NCI-H446 treated with DMSO at 0.1 percent for 48 hours (cell line): ENCODE measurements at regions not wholly inside any gene's neighbourhood (a gene's known extent, or its start where the extent isn't known, plus 50 kb on each side); places are given as distances from the start of the nearest gene placed in this dataset.

Experiments
- DNase-seq: peaks from one replicate; lab custom pipeline; 2025; lab: John Stamatoyannopoulos, UW

DNA sequence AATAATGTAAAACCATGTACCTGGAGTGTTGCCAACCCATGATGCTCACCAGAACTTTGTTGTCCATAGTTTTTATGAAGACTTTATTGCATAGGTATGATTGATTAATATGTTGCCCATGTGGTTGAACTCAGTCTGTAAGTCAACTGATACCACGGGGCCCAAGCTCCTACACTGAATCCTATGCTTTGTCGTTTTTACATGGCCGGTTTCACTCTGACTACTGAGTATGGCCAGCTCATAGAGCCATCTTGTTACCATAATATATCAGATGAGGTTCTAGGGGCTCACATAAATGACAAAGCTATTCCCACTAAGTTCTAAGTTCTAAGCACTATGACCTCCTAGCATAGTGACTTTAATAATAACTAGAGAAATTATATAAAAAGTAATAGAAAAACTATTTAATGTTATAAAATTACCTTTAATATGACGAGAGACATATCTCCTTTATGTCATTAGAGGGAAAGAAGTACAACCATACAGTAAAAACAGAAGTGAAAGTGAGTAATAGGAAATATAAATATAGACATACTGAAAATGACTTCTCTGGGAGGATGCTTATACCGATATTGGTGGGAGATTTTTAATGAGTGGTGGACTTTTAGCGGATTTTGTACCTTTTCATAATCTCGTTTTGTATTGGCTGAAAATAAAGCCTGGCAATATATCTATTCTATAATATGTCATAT lies 983.4 kb upstream of the PRMT6 start:
- no peak for DNase-seq

DNA sequence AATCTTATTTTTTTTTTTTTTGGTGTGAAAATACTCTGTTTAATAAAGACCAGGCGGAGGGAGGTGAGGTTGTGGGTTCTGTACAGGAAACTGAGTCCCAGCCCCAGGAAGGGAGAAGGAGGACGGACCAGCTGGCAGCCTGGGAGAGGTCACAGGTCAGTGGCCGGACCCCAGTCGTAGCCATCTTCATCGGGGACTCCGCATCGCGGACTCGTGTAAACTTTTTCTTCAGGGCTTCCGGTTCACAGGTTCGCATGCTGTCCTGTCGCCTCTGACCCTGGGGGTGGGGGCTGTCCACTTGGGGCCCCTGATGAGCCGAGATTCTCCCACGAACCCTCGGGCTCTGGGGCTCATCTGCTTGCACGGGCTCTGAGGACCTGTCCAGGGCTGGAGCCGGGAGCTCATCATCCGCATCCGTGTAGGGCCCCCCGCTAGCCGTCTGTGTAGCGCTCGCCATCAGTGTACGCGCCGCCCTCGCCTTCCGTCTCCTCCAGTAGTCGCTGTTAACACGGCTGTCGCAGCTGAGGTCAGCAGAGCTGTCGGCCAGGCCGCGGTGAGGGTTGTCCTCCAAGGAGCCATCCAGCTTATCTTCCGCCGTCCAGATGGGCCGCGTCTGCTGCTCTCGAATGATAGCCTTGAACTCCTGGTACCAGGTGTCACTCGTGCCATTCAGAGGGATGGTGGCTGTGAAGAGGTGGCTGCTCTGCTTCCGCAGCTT lies 975.7 kb upstream of the PRMT6 start:
- DNase-seq = no peak

DNA sequence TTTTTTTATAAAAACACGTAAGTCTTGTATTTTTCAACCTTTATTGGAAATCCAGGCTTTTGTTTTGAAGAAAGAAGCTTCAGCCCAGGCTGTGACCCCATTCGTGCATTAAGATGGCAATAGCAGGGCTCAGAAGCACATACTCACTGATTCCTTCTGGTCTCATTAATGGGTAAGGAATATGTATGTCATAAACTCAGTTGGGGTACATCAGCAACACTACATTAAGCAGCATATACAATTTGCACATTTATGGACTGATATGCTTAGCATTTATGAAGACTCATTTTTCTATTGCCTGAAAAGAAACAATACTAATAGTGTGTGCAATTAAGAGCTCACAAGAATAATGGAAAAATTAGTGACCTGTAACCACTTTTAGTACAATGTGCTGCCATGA lies 945.4 kb upstream of the PRMT6 start:
- no peak for DNase-seq

DNA sequence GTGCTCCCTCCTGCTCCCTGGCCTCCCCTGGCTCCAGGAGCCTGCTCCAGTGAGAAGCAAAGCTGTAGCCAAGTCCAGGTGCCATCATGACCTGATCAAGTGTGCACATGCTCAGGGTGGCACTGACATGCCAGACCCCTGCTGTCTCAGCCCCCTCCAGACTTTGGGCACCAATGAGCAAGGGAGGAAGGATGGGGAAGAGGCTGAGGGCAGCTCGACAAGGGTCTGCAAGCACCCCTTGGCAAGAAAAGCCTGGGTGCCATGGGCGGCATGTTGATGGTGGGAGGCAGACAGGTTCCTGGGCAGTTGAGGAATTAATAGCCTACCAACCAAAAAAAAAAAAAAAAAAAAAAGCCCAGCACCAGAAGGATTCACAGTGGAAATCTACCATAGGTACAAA lies 942.6 kb upstream of the PRMT6 start:
- no peak for DNase-seq

DNA sequence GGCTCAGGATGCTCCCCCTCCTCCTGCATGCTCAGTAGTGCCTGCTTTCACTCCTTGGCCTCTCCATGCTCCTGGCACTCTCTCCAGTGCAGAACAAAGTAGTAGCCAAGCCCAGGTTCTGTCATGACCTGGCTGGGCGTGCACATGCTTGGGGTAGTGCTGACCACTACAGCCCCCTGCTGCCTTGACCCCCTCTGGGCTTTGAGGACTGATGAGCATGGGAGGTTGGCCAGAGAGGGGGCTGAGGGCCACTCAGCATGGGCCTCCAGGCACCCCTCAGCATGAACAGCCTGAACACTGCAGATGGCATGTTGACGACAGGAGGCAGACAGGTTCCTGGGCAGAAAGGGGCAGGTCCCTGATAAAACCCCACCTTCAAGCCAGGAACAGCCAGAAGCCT lies 935.7 kb upstream of the PRMT6 start:
- no peak for DNase-seq

DNA sequence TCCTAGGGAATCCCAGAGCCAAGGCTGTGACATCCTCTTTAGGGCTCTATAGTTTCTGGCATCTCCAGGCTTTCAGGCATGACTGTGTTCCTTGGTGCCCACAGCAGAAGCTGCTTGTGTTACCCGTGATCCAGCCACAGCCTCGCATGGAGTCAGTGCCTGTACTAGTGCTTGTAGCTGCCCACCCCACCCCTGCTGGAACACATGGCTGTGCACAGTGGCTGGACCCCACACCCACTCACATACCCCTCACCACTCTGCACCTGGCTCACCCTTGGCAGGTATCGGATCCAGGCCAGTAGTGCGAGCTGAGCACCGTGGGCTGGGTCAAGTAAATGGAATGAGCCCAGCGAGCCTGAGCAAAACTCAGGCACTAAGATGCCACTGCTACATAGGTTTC lies 934.7 kb upstream of the PRMT6 start:
- DNase-seq = no peak

DNA sequence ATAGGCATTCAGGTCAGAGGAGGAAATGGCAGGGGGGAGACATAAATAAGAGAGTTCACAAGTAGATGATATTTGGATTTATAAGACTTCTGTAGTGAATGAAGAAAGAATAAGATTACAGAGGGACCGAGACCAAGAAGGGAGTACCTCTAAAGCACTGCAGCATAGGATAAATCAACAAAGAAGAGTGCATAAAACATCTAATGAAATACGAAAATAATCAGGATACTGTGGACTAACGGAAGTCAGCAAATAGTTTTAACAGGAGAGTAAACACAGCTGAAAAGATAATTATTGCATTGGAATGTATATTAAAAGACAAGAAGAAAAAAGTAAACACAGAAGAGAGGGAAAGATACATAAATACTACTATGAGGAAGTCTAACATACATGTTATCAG lies 921.9 kb upstream of the PRMT6 start:
- DNase-seq = no peak

DNA sequence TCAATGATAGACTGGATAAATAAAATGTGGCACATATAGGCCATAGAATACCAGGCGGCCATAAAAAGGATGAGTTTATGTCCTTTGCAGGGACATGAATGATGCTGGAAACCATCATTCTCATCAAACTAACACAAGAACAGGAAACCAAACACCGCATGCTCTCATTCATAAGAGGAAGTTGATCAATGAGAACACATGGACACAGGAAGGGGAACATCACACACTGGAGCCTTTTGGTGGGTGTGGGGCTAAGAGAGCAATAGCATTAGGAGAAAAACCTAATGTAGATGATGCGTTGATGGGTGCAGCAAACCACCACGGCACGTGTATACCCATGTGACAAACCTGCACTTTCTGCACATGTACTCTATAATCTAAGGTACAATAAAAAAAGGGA lies 883.4 kb upstream of the PRMT6 start:
- no peak for DNase-seq

DNA sequence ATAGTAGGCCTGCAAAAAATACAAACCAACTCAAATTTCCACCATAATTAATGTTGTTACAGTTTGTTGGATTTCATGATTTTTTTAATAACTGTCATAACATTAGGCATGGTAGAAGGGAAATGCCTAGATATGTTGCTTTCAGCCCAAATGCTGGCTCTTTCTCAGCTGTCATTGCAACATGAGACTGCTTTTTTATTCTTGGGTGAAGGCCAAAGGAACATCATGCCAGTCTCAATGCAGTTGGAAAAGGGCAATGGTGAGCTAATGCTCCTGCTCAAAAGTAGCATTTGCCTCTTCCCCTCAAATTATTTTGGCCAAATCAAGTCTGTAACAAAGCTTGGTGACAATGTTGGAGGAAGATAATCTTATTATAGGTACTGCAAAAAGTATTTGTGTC lies 877.7 kb upstream of the PRMT6 start:
- peak; percentile 90 for DNase-seq

DNA sequence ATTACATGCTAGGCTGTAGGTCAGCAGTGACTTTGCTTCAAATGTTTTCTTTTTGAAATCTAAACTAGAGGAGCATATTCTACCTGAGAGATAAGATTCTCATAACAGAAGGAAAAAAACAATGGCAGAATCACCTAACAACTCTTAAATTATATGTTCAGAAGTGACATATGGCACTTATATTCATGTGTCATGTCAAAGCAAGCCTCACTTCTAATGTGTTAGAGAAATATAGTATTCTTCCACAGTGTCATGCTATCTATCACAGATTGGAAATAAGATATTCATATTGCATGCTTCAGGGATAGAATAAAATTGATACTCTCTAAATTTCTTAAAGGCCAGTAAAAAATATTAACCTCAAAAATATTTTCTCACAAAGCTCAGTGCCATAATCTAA lies 874.6 kb upstream of the PRMT6 start:
- DNase-seq = no peak

DNA sequence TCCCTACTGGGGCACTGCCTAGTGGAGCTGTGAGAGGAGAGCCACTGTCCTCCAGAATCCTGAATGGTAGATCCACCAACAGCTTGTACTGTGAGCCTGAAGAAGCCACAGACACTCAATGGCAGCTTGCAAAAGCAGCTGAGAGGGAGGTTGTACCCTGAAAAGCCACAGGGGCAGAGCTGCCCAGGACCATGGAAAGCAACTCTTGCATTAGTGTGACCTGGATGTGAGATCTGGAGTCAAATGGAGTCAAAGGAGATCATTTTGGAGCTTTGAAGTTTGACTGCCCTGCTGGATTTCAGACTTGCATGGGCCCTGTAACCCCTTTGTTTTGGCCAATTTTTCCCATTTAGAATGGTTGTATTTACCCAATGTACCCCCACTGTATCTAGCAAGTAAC lies 871.4 kb upstream of the PRMT6 start:
- DNase-seq = no peak

DNA sequence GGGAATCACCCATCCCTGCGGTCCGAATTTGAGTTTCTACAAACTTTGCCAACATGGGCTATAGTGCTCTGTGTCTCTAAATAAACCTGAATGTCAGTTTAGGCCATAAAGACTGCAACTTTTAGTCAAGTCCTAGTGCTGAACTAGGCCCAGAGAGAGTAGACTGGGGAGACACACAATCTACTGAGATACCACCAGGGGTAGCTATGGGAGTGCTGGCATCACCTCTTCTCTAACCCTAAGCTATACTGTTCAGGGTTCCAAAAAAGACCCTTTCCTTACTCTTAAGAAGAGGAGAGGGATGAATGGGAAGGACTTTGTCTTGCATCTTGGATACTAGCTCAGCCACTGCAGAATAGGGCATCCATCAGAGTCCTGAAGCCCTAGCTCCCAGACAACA lies 866.7 kb upstream of the PRMT6 start:
- no peak for DNase-seq

DNA sequence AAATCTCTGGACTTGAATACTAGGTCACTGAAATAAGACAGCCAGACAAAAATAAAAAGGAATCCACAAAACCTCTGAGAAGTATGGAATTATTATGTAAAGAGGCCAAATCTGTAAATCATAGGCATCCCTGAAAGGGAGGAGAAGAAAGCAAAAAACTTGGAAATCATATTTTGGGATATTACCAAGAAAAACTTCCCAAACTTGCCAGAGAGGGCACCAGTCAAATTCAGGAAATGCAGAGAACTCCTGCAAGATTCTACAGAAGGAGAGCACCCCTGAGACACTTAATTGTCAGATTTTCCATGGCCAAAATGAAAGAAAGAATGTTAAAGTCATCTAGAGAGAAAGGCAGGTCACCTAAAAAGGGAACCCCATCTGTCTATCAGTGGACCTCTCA lies 862.3 kb upstream of the PRMT6 start:
- no peak for DNase-seq

DNA sequence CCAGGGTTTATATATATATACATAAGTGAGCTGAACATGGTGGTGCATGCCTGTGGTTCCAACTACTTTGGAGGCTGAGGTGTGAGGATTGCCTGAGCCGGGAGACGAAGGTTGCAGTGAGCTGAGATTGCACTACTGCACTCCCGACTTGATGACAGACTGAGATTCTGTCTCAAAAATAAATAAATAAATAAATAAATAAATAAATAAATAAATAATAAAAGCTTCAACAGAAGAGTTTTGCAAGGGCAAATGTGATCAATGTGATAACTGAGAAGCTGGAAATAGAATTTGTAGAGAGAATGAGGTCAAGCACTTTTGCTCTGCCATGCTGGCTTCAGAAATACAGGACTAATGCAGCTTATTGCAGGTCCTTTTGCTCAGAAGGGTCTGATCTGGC lies 855.8 kb upstream of the PRMT6 start:
- DNase-seq = no peak

DNA sequence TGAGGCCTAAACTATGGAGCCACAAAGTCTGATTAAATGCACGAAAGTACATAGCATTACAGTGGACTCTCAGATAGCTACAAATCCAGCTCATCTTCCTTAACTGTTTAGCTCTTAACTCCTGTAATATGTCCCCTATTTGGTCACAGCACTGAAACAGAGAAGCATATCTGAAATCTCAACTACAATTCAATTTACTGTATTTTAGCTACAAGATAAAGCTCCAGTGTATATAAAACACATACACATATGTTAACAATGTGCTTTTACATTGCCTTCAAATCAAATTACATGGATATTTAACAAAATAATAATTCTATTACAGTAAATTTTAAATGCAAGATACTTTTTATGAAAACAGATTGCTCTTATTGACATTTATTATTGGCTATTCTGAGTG lies 849.3 kb upstream of the PRMT6 start:
- no peak for DNase-seq

DNA sequence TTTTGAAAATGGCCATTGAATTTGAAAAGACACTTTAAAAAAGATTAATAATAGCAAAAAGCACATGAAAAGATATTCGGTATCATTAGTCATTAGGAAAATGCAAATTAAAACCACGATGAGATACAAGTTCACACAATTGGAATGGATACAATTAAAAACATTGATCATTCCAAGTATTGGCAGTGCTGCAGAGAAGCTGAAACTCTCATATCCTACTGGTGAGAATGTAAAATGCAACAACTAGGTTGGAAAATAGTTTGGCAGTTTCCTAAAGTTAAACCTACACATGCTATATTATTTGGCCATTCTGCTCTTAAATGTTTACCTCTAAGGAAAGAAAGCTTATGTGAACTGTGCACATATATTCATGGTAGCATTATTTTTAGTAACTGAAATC lies 838.7 kb upstream of the PRMT6 start:
- no peak for DNase-seq

DNA sequence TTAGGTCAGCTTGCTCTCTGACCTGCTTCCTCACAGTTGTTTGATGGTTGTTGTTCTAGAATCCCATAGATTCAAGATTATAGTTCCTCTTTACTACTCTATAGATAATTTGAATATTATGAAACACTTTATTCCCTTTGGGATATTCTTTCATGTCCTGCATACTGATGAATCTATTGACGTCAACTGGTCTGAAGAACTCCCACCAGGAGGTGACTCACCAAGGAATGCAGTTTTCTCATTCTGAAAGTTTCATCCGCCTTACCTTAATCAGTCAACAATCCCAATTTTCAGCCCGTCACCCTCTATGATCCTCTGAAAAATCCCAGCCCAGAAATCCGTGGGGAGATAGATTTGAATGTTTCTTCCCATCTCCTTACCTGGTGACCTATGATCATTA lies 834.1 kb upstream of the PRMT6 start:
- no peak for DNase-seq

DNA sequence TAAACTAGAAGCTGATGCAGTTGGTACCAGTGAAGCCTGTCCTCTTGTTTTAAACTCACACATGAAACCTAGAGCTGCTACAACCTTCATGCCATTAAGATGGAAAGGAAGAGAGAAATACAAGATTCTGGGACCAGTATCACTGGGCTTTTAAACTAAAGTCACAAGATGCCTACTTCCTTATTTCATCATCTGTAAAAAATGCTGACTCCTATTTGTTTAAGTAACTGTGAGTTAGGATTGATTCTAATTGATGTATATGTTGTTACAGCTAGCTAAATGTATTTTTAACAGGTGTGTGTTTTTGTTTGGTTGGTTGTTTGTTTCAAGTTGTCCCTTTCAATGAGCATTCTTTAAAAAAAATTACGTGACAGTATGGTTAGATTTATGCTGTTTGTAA lies 833.3 kb upstream of the PRMT6 start:
- DNase-seq = no peak

DNA sequence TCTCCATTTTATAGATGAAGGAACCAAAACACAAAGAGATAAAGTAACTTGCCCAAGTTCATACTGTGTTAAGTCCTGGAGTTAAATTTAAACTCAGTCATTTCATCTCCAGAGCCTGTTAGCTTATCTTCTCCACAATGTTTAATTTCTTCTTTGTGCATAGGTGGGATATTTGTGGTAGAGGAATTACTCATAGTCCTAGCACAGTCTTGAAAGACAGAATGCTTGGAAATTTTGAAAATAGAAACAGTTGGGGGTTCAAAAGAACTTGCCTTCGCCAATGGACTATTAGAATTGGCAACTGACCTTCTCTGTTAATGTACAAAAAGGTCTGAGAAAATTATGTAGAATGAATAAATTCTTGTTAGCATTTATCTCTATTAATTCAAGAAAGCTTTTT lies 832.0 kb upstream of the PRMT6 start:
- DNase-seq = no peak

DNA sequence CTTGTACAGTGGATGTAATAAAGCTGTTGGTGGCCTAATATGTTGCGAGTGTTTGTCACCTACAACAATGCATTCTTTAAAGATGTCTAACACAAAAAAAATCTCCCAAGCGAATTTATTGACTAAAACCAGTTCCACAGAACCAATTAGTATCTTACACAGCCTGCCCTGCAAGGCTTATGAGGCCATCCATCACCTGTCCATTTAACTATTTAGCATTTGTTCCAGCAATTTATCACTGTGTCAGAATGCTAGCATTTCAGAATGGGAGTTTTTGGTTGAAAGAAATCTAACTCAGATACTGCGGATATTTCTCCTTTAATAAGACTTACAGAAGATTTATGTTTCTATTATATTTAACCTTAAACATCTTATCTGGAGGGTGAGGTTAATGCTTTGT lies 831.1 kb upstream of the PRMT6 start:
- no peak for DNase-seq

DNA sequence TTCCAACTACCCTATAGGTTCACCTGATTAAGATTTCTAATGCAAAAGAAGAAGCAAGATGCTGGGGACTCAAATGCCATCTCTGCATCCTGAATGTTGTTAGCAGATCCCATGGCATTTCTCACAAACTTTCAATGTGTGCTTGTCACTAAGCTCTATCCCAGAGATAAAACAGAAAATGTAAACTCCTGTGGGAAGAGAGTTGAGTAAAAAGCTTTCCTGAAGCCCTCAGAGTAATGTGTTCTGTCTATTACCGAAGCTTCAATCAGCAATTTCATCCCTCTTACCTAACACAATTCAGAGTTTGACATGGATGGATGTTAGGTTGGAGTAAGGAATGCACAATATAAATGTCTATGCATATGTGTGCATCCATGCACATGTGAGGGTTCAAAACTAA lies 829.9 kb upstream of the PRMT6 start:
- DNase-seq = no peak

DNA sequence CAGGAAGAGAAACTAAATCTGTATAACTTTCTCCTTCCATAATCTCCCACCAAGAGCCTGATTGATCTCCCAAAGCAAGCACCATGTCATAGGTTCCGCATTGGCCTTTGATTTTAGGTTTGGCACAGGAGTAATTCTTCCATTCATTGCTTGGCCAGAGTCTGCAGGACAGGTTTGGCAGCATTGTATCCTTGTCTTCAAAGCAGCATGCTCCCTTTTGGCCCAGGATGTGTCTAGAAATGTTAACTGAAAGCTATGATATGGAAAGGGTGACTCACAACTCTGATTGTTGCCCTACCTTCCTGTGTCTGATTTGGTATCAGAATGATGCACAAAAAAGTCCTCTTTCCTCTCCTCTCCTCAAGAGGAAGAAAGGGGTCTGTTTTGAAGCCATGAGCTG lies 824.3 kb upstream of the PRMT6 start:
- DNase-seq = no peak

DNA sequence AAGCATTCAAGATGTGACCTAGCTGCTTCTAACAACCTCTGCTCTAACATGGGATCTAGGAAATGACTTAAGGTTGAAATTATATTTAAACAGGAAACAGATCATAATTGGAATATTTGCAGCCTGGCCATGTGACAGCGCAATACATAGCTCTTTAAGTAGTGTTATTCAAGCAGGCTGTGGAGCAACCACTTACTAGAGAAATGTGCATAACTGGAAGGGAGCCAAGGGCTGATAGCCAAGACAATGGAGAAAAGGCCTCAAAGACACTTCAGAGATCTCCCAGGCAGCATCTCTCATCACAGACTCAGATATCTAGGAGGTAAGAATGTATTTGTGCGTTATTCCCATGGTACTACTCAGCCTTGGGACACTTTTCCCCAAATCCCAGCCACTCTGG lies 823.0 kb upstream of the PRMT6 start:
- no peak for DNase-seq

DNA sequence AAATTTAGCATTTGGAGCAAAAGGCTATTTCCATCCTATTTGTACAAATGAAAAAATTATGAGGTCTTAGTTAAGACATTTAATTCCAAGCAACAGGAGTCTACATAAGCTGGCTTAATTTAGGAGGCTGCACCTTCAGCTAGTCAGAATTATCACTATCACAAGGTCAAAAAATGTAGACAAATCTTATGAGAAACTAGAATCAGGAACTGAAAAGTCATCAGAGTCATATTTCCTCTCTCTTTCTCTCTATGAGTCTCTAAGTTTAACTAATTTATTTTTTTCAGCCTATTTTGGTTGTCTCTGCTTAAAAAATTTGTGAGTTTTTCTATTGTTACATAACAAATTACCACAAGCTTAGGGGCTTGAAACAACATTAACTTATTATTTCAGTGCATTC lies 807.1 kb upstream of the PRMT6 start:
- DNase-seq = no peak
